ENCODE measurements at regions not wholly inside any gene's neighbourhood (a gene's known extent, or its start where the extent isn't known, plus 50 kb on each side); places are given as distances from the start of the nearest gene placed in this dataset.
"Not testable (repeated sequence)": the region's sequence is repeated elsewhere in the genome, so short reads cannot be mapped to it uniquely, and the experiment has no call there.

DNA sequence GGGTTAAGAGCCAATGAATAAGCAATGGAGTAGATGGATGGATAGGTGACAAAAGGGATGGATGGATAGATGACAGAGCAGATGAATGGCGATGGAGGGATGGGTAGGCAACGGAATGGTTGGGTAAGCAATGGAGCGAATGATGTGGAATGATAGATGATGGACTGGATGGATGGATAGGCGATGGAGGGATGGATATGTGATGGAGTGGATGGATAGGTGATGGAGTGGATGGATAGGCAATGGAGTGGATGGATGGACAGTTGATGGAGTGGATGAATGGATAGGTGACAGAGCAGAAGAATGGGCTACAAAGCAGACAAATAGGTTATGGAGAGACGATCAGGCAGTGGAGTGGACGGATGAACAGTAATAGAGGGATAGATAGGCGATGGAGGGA lies 269.6 kb downstream of the TEX29 start:
- no peak overlapping the region for H3K4me3 ChIP-seq (ENCODE audit: low read depth, low read length)
- TF ChIP-seq, protein P1, sequence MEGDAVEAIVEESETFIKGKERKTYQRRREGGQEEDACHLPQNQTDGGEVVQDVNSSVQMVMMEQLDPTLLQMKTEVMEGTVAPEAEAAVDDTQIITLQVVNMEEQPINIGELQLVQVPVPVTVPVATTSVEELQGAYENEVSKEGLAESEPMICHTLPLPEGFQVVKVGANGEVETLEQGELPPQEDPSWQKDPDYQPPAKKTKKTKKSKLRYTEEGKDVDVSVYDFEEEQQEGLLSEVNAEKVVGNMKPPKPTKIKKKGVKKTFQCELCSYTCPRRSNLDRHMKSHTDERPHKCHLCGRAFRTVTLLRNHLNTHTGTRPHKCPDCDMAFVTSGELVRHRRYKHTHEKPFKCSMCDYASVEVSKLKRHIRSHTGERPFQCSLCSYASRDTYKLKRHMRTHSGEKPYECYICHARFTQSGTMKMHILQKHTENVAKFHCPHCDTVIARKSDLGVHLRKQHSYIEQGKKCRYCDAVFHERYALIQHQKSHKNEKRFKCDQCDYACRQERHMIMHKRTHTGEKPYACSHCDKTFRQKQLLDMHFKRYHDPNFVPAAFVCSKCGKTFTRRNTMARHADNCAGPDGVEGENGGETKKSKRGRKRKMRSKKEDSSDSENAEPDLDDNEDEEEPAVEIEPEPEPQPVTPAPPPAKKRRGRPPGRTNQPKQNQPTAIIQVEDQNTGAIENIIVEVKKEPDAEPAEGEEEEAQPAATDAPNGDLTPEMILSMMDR (IDR thresholded peaks at IDR 0.05; ENCODE audit: low read depth, low read length), result no peak

DNA sequence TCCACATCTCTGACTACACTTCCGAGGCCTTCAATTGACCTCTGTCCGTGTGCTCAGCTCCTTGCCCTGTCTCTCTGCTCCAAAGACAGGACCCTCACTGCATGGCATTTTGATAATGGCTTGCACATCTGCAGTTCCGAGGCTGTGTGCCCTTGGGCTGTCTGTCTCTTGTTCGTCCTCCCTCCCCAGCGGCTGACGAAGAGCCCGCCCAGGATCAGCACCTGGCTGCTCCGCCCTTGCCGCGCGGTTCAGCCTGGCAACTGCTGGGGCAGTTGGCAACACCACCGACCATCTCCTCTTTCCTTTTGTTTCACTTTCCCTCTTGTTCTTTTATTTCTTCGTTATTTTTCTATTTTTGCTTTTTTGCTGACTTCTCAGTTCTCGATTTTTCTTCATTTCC lies 270.4 kb downstream of the TEX29 start:
- TF ChIP-seq, protein P1 (IDR thresholded peaks at IDR 0.05; ENCODE audit: low read depth, low read length), result no peak
- H3K4me3 ChIP-seq (ENCODE audit: low read depth, low read length), result no peak overlapping the region

DNA sequence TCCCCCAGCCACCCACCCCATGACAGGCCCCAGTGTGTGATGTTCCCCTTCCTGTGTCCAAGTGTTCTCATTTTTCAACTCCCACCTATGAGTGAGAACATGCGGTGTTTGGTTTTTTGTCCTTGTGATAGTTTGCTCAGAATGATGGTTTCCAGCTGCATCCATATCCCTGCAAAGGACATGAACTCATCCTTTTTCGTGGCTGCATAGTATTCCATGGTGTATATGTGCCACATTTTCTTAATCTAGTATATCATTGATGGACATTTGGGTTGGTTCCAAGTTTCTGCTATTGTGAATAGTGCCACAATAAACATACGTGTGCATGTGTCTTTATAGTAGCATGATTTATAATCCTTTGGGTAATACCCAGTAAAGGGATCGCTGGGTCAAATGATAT lies 273.0 kb downstream of the TEX29 start:
- H3K4me3 ChIP-seq (ENCODE audit: low read depth, low read length), result not testable (repeated sequence)

DNA sequence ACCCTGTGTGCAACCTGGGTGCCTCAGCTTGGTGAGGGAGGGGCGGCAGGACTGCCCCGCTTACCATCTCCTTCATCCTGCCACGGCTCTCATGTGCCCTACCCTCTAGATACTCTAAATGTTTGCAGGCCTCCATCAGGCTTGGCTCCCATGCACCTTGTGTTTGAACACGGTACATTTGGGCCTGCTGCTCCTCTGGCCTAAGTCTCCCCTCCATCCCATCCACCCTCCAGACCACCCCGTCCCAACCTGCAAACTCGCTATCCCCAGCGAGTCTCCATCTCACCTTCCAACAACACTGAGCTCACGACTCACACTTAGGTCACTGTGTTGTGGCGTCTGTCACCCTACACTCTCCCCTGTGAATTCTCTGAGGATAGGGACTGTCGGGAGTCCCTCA lies 274.2 kb downstream of the TEX29 start:
- H3K4me3 ChIP-seq (ENCODE audit: low read depth, low read length), result no peak overlapping the region

DNA sequence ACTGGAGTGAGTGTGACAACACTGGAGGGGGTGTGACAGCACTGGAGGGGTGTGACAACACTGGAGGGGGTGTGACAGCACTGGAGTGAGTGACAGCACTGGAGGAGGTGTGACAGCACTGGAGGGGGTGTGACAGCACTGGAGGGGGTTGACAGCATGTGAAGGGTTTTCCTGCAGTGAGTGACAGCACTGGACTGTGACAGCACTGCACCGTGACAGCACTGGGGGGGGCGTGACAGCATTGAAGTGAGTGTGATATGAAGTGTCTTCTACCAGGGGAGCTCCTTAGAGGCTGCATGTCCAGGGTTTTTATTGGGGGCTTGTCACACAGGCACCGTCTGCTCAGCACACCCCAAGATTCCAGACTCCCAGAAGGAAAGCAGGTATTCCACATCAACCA lies 274.8 kb downstream of the TEX29 start:
- TF ChIP-seq, protein P1 (IDR thresholded peaks at IDR 0.05; ENCODE audit: low read depth, low read length), result no peak

More for the DNA sequence above, 274.2 kb downstream of the TEX29 start:
- TF ChIP-seq, protein P1 (IDR thresholded peaks at IDR 0.05; ENCODE audit: low read depth, low read length), result no peak

DNA sequence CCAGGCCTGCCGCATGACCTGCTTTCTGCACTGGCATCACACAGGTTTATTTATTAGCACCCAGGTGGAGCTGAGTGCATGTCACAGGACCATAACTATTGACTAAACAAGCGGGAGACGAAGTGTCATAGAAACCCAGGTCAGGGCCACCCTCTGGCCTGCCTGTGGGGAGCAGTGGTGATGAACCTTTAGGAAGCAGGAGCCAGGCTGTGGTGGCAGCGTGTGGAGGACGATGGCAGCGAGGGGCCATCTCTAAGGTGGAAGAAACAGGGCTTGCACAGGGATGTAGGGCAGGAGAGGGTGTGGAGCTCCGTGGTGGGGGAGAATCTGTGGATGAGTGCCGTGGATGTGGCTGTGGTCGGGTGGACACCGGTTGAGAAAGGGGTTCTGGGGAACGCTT lies 275.3 kb downstream of the TEX29 start:
- TF ChIP-seq, protein P1 (IDR thresholded peaks at IDR 0.05; ENCODE audit: low read depth, low read length), result no peak

More for the DNA sequence above, 274.8 kb downstream of the TEX29 start:
- H3K4me3 ChIP-seq (ENCODE audit: low read depth, low read length), result no peak overlapping the region

DNA sequence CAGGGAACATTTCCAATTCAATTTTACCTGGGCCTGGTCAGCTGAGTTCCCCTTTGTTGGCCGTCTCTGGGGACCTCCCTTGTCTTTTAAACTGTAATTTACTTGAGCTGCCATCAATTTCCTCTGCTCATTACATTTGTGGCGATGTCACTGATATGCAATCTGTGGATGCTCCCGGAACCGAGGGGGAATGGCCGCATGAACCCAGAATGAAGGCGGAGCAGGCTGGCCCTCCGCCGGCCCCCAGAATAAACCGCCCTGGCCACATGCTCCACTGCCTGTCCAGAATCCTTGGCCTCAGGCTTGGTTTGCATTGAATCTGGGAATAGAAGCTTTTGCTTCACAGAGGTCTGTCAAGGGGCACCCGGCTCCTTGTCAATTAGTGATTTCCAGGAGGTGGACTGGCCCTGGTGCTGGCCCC lies 276.8 kb downstream of the TEX29 start:
- TF ChIP-seq, protein P1 (IDR thresholded peaks at IDR 0.05; ENCODE audit: low read depth, low read length), result no peak
- no peak overlapping the region for H3K4me3 ChIP-seq (ENCODE audit: low read depth, low read length)

More for the DNA sequence above, 275.3 kb downstream of the TEX29 start:
- no peak overlapping the region for H3K4me3 ChIP-seq (ENCODE audit: low read depth, low read length)

DNA sequence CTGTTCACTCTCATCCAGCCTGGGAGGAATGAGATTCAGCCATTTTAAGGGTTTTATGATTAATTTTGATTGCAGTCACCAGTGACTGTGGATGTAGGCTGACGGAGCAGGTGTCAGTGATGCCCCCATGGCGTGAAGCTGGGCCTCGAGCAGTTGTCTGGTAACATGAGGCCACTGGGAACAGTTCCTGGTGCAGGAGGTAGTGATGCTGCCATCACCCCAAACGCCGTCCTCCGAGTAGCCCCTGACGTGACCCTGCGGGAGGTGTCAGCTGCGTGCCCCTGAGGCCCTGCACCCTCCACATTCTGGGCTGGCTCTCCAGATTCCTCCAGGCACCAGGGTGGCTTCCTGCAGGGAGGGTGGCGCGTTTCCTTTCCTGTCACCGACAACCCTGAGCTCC lies 277.2 kb downstream of the TEX29 start:
- H3K4me3 ChIP-seq (ENCODE audit: low read depth, low read length), result no peak overlapping the region
- TF ChIP-seq, protein P1 (IDR thresholded peaks at IDR 0.05; ENCODE audit: low read depth, low read length), result no peak

All from WI38 (cell line).